ENCODE measurements at regions not wholly inside any gene's neighbourhood (a gene's known extent, or its start where the extent isn't known, plus 50 kb on each side); places are given as distances from the start of the nearest gene placed in this dataset.

DNA sequence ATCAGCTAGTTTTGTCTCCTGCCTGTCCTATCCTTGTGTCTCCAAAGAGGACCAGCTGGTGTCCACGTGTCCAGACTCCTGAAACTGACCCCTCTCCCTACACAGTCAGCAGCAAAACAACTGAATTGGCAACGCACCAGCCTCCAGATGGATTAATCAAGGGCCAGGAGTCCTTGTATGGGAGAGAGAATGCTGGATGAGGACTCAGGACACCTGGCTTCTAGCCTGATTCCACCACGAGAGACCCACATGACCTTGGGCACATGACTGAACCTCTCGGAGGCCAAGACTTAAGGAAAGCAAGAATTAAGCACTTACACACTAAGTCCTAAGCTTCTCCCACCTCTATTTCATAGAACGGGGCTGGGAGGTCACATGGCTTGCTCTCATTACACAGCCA lies 60.4 kb upstream of the CMKLR1 start:
- TF ChIP-seq GATA3 (IDR thresholded peaks at IDR 0.05; ENCODE audit: low read depth, low read length) (no peak), GATA2 (IDR thresholded peaks at IDR 0.05; ENCODE audit: low read depth, low read length) (no peak)

Measured in SH-SY5Y (cell line).